ENCODE measurements at regions not wholly inside any gene's neighbourhood (a gene's known extent, or its start where the extent isn't known, plus 50 kb on each side); places are given as distances from the start of the nearest gene placed in this dataset.

DNA sequence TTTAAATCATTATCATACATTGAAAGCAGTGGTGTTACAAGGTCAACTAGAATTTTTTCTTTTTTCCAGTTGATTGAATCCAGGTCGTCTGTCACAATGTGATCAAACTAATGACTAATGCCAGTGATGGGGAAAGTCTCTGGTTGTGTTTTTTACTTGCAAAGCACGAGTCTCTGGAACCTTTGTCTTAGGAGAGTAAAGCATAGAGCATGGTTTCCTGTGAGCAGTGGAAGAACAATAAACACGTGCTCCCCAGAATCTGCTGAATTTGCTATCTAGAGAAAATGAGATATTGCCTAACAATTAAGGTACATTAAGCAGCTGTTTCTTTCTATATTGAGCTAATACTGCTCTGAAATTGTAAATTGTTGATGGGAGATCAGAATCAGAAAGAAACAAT is 1332.4 kb upstream of the TMEFF2 start:
- peaks cover 0 to 14% of the 10 kb centered on the region in 2 donors for H3K4me1 Mint-ChIP-seq
- no peak for DNase-seq
- peaks cover 0 to 13% (median 3%) of the 10 kb centered on the region in 6 donors for H3K9me3 Mint-ChIP-seq
- peaks cover 0 to 2% (median 0%) of the 10 kb centered on the region in 3 donors for H3K27me3 Mint-ChIP-seq (ENCODE audit: low read depth in 3 of 3)
- no peak overlapping the region for H3K27ac Mint-ChIP-seq
- no peaks in the 10 kb centered on the region for H3K36me3 Mint-ChIP-seq
- no peak overlapping the region for H3K4me3 Mint-ChIP-seq

DNA sequence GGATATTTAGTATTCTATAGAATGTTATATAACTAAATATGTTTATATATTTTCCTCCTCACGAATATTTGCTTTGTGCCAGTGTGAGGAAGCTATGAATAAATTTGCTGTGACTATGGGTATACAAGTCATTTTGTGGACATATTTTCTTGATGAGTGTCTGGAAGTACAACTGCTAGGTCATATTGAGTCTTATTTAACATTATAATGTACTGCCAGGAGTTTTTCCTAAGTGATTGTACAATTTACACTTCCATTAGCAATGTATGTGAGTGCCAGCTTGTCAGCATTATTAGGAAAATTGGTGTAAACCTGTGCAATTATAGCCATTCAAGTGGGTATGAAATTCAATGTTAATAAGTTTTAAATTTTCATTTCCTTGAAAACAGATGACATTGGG is 1328.9 kb upstream of the TMEFF2 start:
- H3K4me1 Mint-ChIP-seq = peaks cover 0 to 12% of the 10 kb centered on the region in 2 donors
- no peak overlapping the region for H3K4me3 Mint-ChIP-seq
- peaks cover 0 to 15% (median 5%) of the 10 kb centered on the region in 6 donors for H3K9me3 Mint-ChIP-seq
- no peak for DNase-seq
- H3K27ac Mint-ChIP-seq = no peak overlapping the region
- peaks cover 0 to 3% (median 0%) of the 10 kb centered on the region in 3 donors for H3K36me3 Mint-ChIP-seq
- H3K27me3 Mint-ChIP-seq (ENCODE audit: low read depth in 3 of 3) = peaks cover 0 to 2% (median 0%) of the 10 kb centered on the region in 3 donors

DNA sequence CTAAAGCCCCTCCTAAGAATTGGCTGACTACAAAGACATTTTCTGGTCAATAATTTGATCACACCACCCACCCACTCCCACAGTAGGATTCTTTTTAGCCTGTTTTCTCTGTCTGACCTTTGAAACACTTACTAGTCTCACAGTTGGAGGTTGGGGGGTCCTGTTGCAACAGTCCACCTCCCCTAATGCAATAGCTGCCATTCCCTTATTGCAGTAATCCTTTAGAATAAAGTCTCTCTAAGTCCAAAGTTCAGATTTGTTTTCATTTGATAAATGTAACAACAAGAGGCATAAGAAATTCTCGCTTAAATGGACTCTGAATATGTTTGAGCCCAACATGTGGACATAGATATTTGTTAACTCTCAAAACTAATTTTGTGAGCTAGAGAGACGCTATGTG is 1326.8 kb upstream of the TMEFF2 start:
- Mint-ChIP-seq H3K36me3 (peaks cover 0 to 3% (median 0%) of the 10 kb centered on the region in 3 donors), H3K9me3 (peaks cover 0 to 15% (median 6%) of the 10 kb centered on the region in 6 donors), H3K27me3 (ENCODE audit: low read depth in 3 of 3) (peaks cover 0 to 2% (median 0%) of the 10 kb centered on the region in 3 donors), H3K4me1 (no peaks in the 10 kb centered on the region), H3K27ac (no peak overlapping the region), H3K4me3 (no peak overlapping the region)
- no peak for DNase-seq

DNA sequence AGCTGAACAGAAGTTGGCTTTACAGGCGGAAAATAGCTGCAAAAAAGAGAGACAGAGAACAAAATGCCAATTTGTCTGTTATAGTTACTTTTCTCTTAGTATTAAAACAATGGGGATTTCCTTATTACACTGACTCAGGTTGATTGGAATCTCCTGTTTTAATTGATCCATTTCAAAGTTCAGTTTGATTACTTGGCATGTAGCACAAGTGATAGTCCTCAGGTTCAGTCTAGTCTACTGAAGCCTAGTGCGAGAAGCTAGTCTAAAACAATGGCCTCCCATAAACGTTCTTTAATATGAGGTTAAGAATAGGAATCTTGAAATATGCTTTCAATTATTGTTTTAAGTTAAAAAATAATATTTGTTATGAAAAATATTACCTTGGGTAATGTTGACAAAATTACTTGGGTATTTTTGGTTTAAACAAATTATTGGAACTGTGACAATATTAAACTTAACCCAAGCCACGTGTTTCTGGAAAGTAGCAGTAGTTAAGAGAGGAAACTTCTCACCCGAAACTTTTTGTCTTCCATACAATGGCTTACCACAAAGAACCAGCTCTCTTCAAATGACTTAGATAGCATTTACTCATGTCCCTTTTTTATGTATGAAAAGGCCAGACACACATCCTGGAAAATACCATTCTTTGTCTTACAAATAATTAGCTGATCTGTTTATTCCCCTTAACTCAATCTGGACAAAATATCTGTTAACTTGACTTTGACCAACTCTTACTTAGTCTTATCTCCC is 1326.2 kb upstream of the TMEFF2 start:
- Mint-ChIP-seq H3K27ac (no peak overlapping the region), H3K9me3 (peaks cover 0 to 15% (median 6%) of the 10 kb centered on the region in 6 donors), H3K4me1 (no peaks in the 10 kb centered on the region), H3K27me3 (ENCODE audit: low read depth in 3 of 3) (peaks cover 0 to 2% (median 0%) of the 10 kb centered on the region in 3 donors), H3K36me3 (peaks cover 0 to 3% (median 0%) of the 10 kb centered on the region in 3 donors), H3K4me3 (no peak overlapping the region)
- DNase-seq = no peak

DNA sequence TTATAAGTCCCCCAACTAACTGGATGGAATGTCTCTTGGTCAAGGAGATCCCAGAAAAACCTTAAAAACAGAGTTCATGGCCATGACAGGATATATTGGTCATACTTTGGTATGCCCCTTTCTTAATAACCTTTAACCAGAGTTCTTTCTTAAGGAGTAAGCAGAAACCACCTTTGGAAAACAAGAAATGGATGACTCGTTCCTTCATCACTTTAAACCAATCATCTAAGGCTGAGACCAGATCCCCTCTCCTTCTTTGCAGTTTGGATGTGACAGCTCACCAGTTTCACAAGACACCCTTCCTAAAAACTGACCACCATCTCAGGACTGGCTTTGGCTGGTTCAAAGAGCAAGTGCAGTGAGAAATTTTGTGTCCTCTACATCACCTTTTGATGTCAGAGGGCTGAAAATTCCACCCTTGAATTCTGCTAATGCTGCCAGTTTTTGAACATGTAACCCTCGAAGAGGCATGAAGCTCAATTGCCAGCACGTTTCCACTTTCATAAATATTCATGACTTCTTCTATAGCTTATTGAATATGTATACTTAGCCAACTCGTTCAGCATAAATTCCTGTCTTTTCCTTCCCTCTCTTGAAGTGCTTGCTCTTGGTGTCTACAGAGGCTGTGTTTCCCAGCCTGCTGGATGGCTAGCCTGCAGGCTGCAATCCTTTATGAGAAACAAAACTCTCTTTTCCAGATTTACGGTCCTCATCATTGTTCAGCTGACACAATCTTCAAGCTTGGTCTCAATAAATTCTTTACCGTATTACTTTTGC is 1323.5 kb upstream of the TMEFF2 start:
- Mint-ChIP-seq H3K9me3 (peaks cover 0 to 20% (median 6%) of the 10 kb centered on the region in 6 donors), H3K27ac (no peak overlapping the region), H3K36me3 (peaks cover 0 to 3% (median 0%) of the 10 kb centered on the region in 3 donors), H3K4me3 (no peak overlapping the region), H3K27me3 (ENCODE audit: low read depth in 3 of 3) (peaks cover 0 to 2% (median 0%) of the 10 kb centered on the region in 3 donors), H3K4me1 (no peaks in the 10 kb centered on the region)
- no peak for DNase-seq

DNA sequence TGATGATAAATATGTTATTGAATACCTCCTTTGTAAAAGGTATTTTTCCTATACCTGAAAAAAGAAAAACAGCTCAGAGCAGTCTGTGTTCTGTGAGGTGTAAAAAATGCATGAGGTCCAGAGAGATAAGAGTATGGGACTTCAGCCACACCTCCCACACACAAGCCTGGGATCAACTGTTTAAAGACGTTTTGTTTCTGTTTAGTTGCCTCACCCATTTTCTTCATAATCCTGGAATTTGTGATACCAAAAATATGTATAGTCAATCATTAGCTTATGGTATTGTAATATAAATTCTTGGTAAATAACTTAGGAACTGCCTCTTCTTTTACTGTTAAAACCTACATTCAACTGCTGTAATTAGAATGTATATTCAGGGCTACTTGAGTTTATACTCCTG is 1322.9 kb upstream of the TMEFF2 start:
- Mint-ChIP-seq H3K27me3 (ENCODE audit: low read depth in 3 of 3) (peaks cover 0 to 2% (median 0%) of the 10 kb centered on the region in 3 donors), H3K36me3 (peaks cover 0 to 3% (median 0%) of the 10 kb centered on the region in 3 donors), H3K4me1 (no peaks in the 10 kb centered on the region), H3K27ac (no peak overlapping the region), H3K4me3 (no peak overlapping the region), H3K9me3 (peaks cover 0 to 20% (median 6%) of the 10 kb centered on the region in 6 donors)
- no peak for DNase-seq

DNA sequence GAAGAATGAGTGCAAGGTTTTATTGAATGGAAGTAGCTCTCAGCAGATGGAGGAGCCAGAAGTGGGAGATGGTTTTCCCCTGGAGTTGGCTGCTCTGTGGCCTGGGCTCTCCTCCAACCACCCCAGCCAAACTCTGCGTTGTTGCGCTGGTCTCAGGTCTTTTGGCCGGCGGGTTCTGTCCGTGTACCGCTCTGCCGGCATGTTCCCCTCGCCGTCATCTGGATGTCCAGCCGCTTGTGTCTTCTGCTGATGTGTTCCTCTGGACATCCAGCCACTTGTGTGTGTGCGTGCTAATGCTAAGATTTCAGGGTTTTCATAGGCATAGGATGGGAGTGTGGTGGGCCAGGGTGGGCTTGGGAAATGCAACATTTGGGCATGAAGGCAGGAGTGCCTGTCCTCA is 1311.3 kb upstream of the TMEFF2 start:
- no peak for DNase-seq
- no peaks in the 10 kb centered on the region for H3K4me1 Mint-ChIP-seq
- no peaks in the 10 kb centered on the region for H3K36me3 Mint-ChIP-seq
- H3K4me3 Mint-ChIP-seq = no peak overlapping the region
- H3K27ac Mint-ChIP-seq = no peak overlapping the region
- H3K9me3 Mint-ChIP-seq = peaks cover 0 to 9% (median 6%) of the 10 kb centered on the region in 6 donors
- H3K27me3 Mint-ChIP-seq (ENCODE audit: low read depth in 3 of 3) = no peaks in the 10 kb centered on the region

DNA sequence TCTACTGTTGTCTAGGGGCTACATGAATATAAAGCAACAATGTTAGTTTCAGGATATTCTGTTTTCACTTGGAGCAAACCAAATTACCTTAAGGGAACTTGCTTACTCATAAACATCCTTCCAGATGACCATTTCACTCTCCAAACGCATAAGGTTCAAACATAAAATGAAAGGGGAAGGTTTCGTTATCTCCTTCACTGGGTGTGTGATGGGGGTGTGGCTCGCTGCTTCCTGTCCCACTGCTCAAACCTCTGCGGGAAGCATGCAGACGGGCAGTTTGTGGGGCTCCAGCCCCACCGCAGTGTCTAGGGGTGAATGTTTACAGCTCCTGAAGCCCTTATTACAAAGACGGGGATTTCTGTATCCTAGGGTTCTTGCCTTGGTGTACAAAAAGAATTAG is 1310.9 kb upstream of the TMEFF2 start:
- Mint-ChIP-seq H3K9me3 (peaks cover 0 to 12% (median 7%) of the 10 kb centered on the region in 6 donors), H3K27me3 (ENCODE audit: low read depth in 3 of 3) (no peaks in the 10 kb centered on the region), H3K27ac (no peak overlapping the region), H3K36me3 (no peaks in the 10 kb centered on the region), H3K4me1 (no peaks in the 10 kb centered on the region), H3K4me3 (no peak overlapping the region)
- no peak for DNase-seq

DNA sequence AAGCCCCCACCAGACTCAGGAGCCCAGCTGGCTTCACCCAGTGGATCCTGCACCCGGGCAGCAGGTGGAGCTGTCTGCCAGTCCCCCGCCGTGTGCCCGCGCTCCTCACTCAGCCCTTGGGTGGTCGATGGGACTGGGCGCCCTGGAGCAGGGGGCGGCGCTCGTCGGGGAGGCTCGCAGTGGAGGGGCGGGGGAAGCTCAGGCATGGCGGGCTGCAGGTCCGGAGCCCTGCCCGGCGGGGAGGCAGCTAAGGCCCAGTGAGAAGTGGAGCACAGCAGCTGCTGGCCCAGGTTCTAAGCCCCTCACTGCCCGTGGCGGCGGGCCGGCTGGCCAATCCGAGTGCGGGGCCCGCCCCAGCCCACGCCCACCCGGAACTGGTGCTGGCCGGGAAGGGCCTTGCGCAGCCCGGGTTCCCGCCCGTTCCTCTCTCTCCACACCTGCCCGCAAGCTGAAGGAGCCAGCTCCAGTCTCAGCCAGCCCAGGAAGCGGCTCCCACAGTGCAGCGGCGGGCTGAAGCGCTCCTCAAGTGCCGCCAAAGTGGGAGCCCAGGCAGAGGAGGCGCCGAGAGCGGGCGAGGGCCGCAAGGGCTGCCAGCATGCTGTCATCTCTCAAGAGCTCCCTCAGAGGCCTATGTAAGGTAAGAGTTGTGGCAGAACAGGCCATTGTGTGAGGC is 1307.8 kb upstream of the TMEFF2 start:
- H3K27ac Mint-ChIP-seq = no peak overlapping the region

DNA sequence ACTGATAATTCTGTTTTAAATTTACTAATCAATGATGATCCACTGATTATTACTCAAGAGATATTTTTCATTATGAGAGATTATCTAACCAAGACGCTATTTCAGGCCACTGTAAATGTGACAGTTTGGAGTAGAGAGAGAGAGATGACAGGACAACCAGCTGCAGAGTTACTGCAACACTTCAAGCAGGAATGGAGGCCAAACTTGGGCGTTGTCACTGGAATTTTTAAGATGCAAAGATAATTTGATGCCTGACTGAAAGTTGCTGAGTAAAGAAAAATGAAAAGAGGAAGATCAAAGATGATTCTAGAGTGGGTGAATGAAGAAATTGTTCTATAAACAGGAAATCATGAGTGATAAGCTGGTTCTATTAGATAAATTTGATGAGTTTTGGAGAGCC is 1302.1 kb upstream of the TMEFF2 start:
- Mint-ChIP-seq H3K36me3 (no peaks in the 10 kb centered on the region), H3K27ac (no peak overlapping the region), H3K4me1 (no peaks in the 10 kb centered on the region), H3K4me3 (no peak overlapping the region), H3K27me3 (ENCODE audit: low read depth in 3 of 3) (no peaks in the 10 kb centered on the region), H3K9me3 (peaks cover 3 to 13% (median 5%) of the 10 kb centered on the region in 6 donors)
- DNase-seq = no peak

More for the DNA sequence above, 1307.8 kb upstream of the TMEFF2 start:
- Mint-ChIP-seq H3K4me1 (no peaks in the 10 kb centered on the region), H3K36me3 (no peaks in the 10 kb centered on the region), H3K27me3 (ENCODE audit: low read depth in 3 of 3) (no peaks in the 10 kb centered on the region), H3K4me3 (no peak overlapping the region), H3K9me3 (peaks cover 3 to 16% (median 8%) of the 10 kb centered on the region in 6 donors)
- no peak for DNase-seq

DNA sequence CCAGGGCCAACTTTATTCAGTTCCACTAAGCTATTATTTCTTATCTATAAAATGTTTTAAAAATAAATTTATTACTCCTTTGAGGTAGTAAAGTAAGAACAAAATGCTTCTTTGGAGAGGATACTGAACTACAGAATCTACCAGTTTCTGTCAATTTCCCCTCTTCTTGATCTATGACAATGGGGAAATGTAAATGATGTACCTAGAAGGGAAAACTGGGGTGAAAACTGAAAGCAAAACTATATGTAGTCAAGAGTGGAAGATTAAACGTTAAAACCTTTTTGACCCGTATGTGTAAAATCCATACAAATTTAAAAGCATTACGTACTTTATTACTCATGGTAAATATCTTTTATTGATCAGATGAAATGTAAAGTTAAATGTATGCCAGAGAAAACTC is 1287.8 kb upstream of the TMEFF2 start:
- H3K27me3 Mint-ChIP-seq (ENCODE audit: low read depth in 3 of 3) = peaks cover 0 to 1% (median 0%) of the 10 kb centered on the region in 3 donors
- DNase-seq = no peak
- H3K27ac Mint-ChIP-seq = no peak overlapping the region
- H3K4me1 Mint-ChIP-seq = no peaks in the 10 kb centered on the region
- no peak overlapping the region for H3K4me3 Mint-ChIP-seq
- peaks cover 0 to 12% (median 5%) of the 10 kb centered on the region in 6 donors for H3K9me3 Mint-ChIP-seq
- H3K36me3 Mint-ChIP-seq = no peaks in the 10 kb centered on the region

DNA sequence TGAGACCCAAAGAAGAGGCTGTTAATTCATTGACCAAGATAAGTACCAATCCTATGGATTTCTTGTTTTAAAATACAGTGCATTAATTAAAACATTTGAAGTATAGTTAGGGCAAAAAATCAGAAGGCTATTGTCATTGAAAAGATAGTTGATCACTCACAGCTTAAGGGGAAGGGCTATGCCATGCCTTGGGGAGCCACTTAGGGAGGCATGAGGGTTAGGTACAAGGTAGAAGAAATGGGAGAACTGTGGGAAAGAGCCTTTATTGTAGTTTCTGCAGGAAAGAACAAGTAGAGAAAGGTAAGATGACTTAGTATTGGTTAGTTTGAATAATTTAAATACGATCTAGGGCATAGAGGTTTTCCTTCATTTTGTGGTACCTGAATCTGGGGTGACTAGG is 1285.5 kb upstream of the TMEFF2 start:
- no peak overlapping the region for H3K27ac Mint-ChIP-seq
- no peak for DNase-seq
- H3K4me3 Mint-ChIP-seq = no peak overlapping the region
- peaks cover 3 to 11% of the 10 kb centered on the region in 2 donors for H3K4me1 Mint-ChIP-seq
- H3K9me3 Mint-ChIP-seq = peaks cover 0 to 11% (median 3%) of the 10 kb centered on the region in 6 donors
- peaks cover 0 to 1% (median 0%) of the 10 kb centered on the region in 3 donors for H3K27me3 Mint-ChIP-seq (ENCODE audit: low read depth in 3 of 3)
- H3K36me3 Mint-ChIP-seq = no peaks in the 10 kb centered on the region

DNA sequence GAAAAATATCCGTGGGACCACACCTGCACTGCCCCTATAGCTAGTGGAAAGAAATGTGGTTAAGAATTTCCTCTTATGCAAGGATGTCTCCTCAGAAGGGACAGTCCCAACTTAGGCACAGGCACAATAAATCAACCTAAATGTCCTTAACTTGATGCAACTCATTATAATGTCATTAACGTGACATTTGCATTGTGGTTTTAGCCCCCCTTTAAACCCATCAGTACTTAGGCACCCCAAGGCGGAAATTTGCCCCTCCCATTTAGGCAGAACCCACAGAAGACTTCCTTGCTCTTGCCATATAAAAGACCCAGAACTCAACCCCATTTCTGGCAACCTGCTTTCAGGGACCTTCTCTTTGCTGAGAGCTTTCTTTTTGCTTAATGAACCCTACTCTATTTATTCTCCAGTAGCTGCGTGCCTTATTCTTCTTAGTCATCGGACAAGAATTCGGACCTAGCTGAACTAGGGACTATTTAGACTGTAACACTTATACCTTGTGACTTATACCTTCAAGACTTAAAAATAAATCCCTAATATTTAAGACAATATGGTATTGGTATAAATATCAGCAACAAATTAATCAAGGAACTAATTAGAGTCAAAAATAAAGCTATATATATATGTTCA is 1281.6 kb upstream of the TMEFF2 start:
- Mint-ChIP-seq H3K27me3 (ENCODE audit: low read depth in 3 of 3) (peaks cover 0 to 3% (median 0%) of the 10 kb centered on the region in 3 donors), H3K9me3 (peaks cover 0 to 25% (median 6%) of the 10 kb centered on the region in 6 donors), H3K4me1 (peaks cover 3 to 11% of the 10 kb centered on the region in 2 donors), H3K36me3 (no peaks in the 10 kb centered on the region), H3K27ac (no peak overlapping the region), H3K4me3 (no peak overlapping the region)
- no peak for DNase-seq

Measured in immature natural killer cell (primary cell).